Keratinocyte (primary cell): ENCODE measurements at regions not wholly inside any gene's neighbourhood (a gene's known extent, or its start where the extent isn't known, plus 50 kb on each side); places are given as distances from the start of the nearest gene placed in this dataset.
"Not testable (repeated sequence)": the region's sequence is repeated elsewhere in the genome, so short reads cannot be mapped to it uniquely, and the experiment has no call there.

Experiments used
- DNase-seq: peaks from one replicate; pipeline ENCODE4 v3.0.0-alpha.2; 2011; ENCODE audit warnings: low read depth, missing footprints, low spot score
- FAIRE-seq: peaks from 2 replicates; lab custom pipeline; 2011; peaks lifted over from hg19 to GRCh38; lab: Jason Lieb, UNC
- H2AFZ ChIP-seq: 2 replicates; pipeline ENCODE4 v1.6.0; 2012; ENCODE audit warnings: low read length, control low read depth, inconsistent platforms; ENCODE audit not compliant: control insufficient read depth
- H3K27ac ChIP-seq: 2 replicates; pipeline ENCODE4 v1.5.1; 2011; ENCODE audit warnings: low read length; ENCODE audit not compliant: control insufficient read depth, insufficient read depth
- H3K27me3 ChIP-seq: 3 replicates; pipeline ENCODE4 v1.6.0; 2011; ENCODE audit warnings: low read length; ENCODE audit not compliant: control insufficient read depth, insufficient read depth; ENCODE audit errors: extremely low read depth
- H3K36me3 ChIP-seq, 2 experiments: 2 replicates in 1 of 2; 3 replicates in 1 of 2; pipeline ENCODE4 v1.5.1; 2011; ENCODE audit warnings: low read length in 2 of 2, mild to moderate bottlenecking in 1 of 2; ENCODE audit not compliant: control insufficient read depth in 2 of 2, insufficient read depth in 2 of 2; ENCODE audit errors: extremely low read depth in 1 of 2
- H3K4me1 ChIP-seq: 3 replicates; pipeline ENCODE4 v1.5.1; 2011; ENCODE audit warnings: low read length; ENCODE audit not compliant: control insufficient read depth, insufficient read depth; ENCODE audit errors: extremely low read depth
- H3K4me2 ChIP-seq: 3 replicates; pipeline ENCODE4 v1.6.0; 2011; ENCODE audit warnings: low read depth, low read length; ENCODE audit not compliant: control insufficient read depth, insufficient read depth; ENCODE audit errors: extremely low read depth
- H3K4me3 ChIP-seq, 3 experiments: fragments of 200-600 bp in 1 of 3; sonication (generic) in 1 of 3; 2 replicates in 2 of 3; 3 replicates in 1 of 3; pipeline ENCODE4 v1.5.1; 2011 to 2016; ENCODE audit warnings: low read length in 3 of 3, mild to moderate bottlenecking in 3 of 3, control low read depth in 2 of 3, inconsistent platforms in 1 of 3, low read depth in 1 of 3, mixed read lengths in 1 of 3, mixed run types in 1 of 3, moderate library complexity in 1 of 3; ENCODE audit not compliant: control insufficient read depth in 2 of 3, insufficient read depth in 2 of 3; ENCODE audit errors: extremely low read depth in 1 of 3
- H3K79me2 ChIP-seq: 2 replicates; pipeline ENCODE4 v1.6.0; 2012; ENCODE audit warnings: low read length; ENCODE audit not compliant: control insufficient read depth, insufficient read depth
- H3K9ac ChIP-seq: 3 replicates; pipeline ENCODE4 v1.6.0; 2011; ENCODE audit warnings: low read length; ENCODE audit not compliant: control insufficient read depth, insufficient read depth; ENCODE audit errors: extremely low read depth
- H3K9me1 ChIP-seq: 3 replicates; pipeline ENCODE4 v1.6.0; 2011; ENCODE audit warnings: low read length; ENCODE audit not compliant: control insufficient read depth, insufficient read depth; ENCODE audit errors: extremely low read depth
- H3K9me3 ChIP-seq: 2 replicates; pipeline ENCODE4 v1.5.1; 2012; ENCODE audit warnings: low read depth, low read length; ENCODE audit not compliant: control insufficient read depth
- H4K20me1 ChIP-seq: 3 replicates; pipeline ENCODE4 v1.6.0; 2011; ENCODE audit warnings: low read length; ENCODE audit not compliant: control insufficient read depth, insufficient read depth; ENCODE audit errors: extremely low read depth
- dilution Hi-C: fragments of 300-500 bp; cut with MboI; formaldehyde crosslinking; loops from one replicate; pipeline ENCODE4 v1.7.0; 2020; ENCODE audit warnings: low sequenced_read_pairs; ENCODE audit not compliant: extremely low pct_ligation_motif_present

DNA sequence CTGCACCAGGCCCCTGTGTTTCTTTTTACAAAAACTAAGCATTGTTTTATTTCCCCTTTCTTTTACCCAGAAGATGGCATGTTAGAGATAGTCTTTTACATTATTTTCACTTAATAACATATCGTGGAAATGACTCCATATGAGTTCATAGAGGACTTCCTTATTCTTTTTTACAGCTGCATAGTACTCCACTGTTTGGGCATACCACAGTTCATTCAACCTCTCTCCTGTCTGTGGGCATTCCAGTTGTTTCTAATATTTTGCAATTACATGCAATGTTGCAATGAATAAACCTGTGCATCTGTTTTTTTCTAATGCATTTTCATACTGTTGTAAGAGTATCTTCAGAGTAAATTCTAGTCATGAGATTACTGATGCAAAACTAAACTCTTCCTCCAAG is 173.2 kb upstream of the ZNF469 start:
- H3K4me3 ChIP-seq, H3K27ac ChIP-seq, H2AFZ ChIP-seq, H3K36me3 ChIP-seq, H3K9me3 ChIP-seq, H4K20me1 ChIP-seq, H3K79me2 ChIP-seq, H3K9ac ChIP-seq, H3K9me1 ChIP-seq, H3K4me1 ChIP-seq, H3K4me2 ChIP-seq, dilution Hi-C loops, H3K27me3 ChIP-seq, FAIRE-seq, DNase-seq: not testable (repeated sequence)

DNA sequence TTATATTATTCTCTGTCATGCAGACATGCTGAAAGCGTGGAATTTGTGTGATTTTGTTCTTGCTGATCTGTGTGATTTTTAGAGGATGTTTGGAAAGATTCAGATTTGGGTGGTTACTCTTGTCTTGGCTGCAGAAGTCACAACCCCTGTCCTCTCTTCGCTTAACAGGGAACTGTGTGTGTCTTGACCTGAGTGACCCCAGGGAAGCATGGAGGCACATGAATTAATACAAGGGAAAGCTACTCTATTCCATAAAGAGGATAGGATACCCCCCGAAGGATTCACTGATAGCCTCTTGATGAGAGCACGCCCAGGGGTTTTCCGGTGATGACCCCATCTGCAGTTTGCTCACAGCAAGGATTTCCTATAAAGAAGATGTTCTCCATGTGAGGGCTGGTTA is 168.8 kb upstream of the ZNF469 start:
- dilution Hi-C loops, H3K4me3 ChIP-seq, H3K9me1 ChIP-seq, DNase-seq, H3K4me1 ChIP-seq, H3K4me2 ChIP-seq, H3K27ac ChIP-seq, H4K20me1 ChIP-seq, H3K36me3 ChIP-seq, H2AFZ ChIP-seq, H3K79me2 ChIP-seq, FAIRE-seq, H3K27me3 ChIP-seq, H3K9me3 ChIP-seq, H3K9ac ChIP-seq: not testable (repeated sequence)

DNA sequence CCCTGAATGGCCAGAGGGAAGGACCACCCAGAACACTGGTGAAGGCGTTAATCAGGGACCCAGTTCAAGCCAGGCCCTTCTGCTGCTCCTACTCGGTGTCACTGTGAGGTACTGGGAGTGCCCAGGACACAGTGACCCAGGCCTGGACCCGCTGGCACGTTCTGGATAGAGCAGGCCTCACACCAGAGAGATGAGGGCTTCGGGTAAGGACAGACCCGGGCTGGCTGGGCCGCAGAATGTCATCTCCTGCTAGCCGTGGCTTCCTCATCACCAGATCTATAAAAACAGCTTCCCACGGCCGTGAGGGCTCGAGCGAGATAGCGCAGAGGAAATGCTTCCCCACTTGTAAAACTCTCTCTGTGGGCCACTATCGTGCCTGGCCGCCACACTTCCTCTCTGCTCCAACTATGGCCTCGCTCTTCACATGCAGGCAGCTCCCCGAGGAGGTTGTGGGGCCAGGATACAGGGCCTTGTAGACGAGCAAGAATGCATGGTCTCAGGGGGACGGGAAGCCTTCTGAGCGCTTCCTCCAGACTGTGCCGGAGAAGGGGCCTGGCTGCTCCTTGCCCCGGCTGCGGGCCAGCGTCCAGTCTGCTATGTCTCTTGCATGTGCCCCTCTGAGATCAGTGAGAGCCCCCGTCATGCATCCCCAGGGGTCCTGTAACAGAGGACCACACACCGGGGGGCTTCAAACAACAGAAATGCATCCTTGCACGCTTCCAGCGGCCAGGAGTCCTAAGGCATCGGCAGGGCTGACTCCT is 161.6 kb upstream of the ZNF469 start:
- H3K4me3 ChIP-seq, FAIRE-seq, H3K4me1 ChIP-seq, dilution Hi-C loops, DNase-seq, H4K20me1 ChIP-seq, H3K4me2 ChIP-seq, H3K27ac ChIP-seq, H3K36me3 ChIP-seq, H3K9me1 ChIP-seq, H3K9me3 ChIP-seq, H2AFZ ChIP-seq, H3K9ac ChIP-seq, H3K79me2 ChIP-seq, H3K27me3 ChIP-seq: not testable (repeated sequence)

DNA sequence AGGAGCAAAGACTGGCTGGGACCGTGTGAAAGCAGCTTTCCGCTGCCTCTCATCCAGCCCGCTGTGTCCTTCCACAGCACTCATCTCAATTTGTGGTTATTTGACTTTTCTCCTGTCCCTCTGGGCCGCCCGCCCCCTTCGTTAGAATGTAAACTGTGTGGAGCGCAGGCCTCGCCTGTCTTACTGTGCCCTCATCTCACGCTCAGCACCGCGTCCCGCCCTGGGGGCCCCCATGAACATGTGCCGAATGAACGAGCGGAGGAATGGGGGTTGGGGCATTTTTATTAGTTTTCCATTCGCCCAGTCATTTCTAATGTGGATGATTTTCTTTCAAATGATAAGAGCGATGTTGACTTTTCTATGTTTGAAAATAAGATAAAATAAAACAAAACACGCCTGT is 159.1 kb upstream of the ZNF469 start:
- H2AFZ ChIP-seq, H3K4me1 ChIP-seq, H3K4me2 ChIP-seq, H3K9me3 ChIP-seq, dilution Hi-C loops, FAIRE-seq, H3K9me1 ChIP-seq, H3K79me2 ChIP-seq, H3K9ac ChIP-seq, H3K36me3 ChIP-seq, H3K27ac ChIP-seq, H3K4me3 ChIP-seq, DNase-seq, H4K20me1 ChIP-seq, H3K27me3 ChIP-seq: not testable (repeated sequence)

DNA sequence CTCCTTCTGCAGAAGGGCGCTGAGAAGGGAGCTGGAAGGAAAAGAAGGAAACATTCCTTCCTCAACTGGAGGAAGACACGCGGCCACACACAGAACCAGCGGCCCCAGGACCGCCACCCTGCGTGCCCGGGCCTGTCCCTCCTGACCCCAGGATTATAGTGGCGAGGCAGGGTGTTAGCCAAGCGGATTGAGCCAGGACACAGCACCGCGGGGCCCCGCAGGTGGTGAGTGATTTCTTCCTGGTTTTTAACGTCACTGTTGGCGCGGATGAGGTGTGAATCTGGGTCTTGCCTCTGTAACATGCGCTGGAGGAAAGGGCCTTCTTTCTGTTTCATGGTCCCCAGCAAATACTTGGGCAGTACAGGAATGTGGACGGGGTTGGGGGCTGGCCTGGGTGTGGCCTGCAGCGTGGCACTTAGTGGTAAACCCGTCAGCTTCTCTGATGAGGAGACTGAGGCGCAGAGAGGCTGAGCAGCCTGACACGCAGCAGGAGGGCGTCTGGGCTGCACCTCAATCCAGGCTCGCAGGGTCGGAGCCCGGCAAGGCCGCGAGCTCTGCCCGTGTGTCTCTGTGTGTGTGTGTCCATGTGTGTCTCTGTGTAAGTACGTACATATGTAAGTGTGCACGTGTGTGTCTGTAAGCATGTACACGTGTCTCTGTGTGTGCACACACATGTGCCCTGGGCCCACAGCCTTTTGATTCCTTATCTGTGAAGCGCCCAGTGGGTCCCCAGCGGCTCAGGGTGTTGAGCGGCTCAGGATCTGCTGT is 158.4 kb upstream of the ZNF469 start:
- H3K4me2 ChIP-seq, H3K4me1 ChIP-seq, H3K9ac ChIP-seq, H3K9me1 ChIP-seq, DNase-seq, H3K27ac ChIP-seq, dilution Hi-C loops, H2AFZ ChIP-seq, H3K36me3 ChIP-seq, H3K4me3 ChIP-seq, H3K79me2 ChIP-seq, H4K20me1 ChIP-seq, H3K9me3 ChIP-seq, H3K27me3 ChIP-seq: not testable (repeated sequence)
- FAIRE-seq = peak; percentile 9
